Right cardiac atrium (tissue), 5 donors: ENCODE measurements at regions not wholly inside any gene's neighbourhood (a gene's known extent, or its start where the extent isn't known, plus 50 kb on each side); places are given as distances from the start of the nearest gene placed in this dataset.

ENCODE experiments used
- ATAC-seq, 2 donors: fragments of 200-7000 bp; cut with Tn5 transposase; one replicate each; pipeline versions ENCODE4 v1.8.0 to v1.9.1; 2020; ENCODE audit warnings: moderate library complexity in 2 of 2, mild to moderate bottlenecking in 1 of 2
- DNase-seq, 3 donors: peaks; one replicate each; pipeline ENCODE4 v3.0.0-alpha.2; 2020
- H3K27ac ChIP-seq: one replicate; pipeline ENCODE4 v1.5.1; 2013; ENCODE audit warnings: mild to moderate bottlenecking, low read length, control low read depth, moderate library complexity
- H3K27me3 ChIP-seq: one replicate; pipeline ENCODE4 v1.6.1; 2013; ENCODE audit not compliant: control insufficient read depth, insufficient read depth
- H3K4me1 ChIP-seq: one replicate; pipeline ENCODE4 v1.6.1; 2013; ENCODE audit warnings: low read length; ENCODE audit not compliant: control insufficient read depth, insufficient read depth
- H3K4me3 ChIP-seq: one replicate; pipeline ENCODE4 v1.5.1; 2013; ENCODE audit warnings: low read length, control low read depth
- H3K9me3 ChIP-seq: one replicate; pipeline ENCODE4 v1.6.1; 2013; ENCODE audit warnings: low read length; ENCODE audit not compliant: control insufficient read depth
- WGBS: extraction: QIAGEN DNeasy Blood & Tissue Kit; methylation state at CpG from one replicate; pipeline ENCODE4 v1.1.7; 2013; 5-methylcytosine and 5-hydroxymethylcytosine counted together
- intact Hi-C, 4 donors: fragments of 100-400 bp; cut with DNase I; formaldehyde crosslinking; loops; one replicate each; pipeline versions ENCODE4 v1.11.0 to v1.14.0; 2022 to 2023
- donor health status: healthy with polysubstance abuse.
- donor health status: DM: no; HTN: yes; CAD: no.
- donor health status: DM: no; HTN: no; CAD: no.
- donor health status: DM: no; HTN: yes; CAD: no; lungs with severe emphysema.
- donor health status: DM: yes; HTN: yes; CAD: no.

GRCh38 chr18:47758000-47758399 lies 172.5 kb downstream of the SMAD2 start:
- Histone ChIP-seq H3K27ac (no peak overlapping the region), H3K27me3 (no peaks in the 10 kb centered on the region), H3K4me3 (no peak overlapping the region), H3K9me3 (peaks cover 2% of the 10 kb centered on the region), H3K4me1 (no peaks in the 10 kb centered on the region)
- DNase-seq (no peak), ATAC-seq (no peak)
- 63% methylated on average over 2 of the region's 2 CpGs for WGBS
- intact Hi-C loops, result loop anchor here in 2 of 4 donors (10.0 kb wide), 1 partner anchor 663 kb away; no protein-coding TSS in a partner anchor

GRCh38 chr18:47756364-47757016 lies 174.0 kb downstream of the SMAD2 start:
- DNase-seq (peak; percentile 55 to 78 (median 75)), ATAC-seq (peak; percentile 66 to 68)
- Histone ChIP-seq H3K4me3 (no peak overlapping the region), H3K27ac (no peak overlapping the region), H3K27me3 (no peaks in the 10 kb centered on the region), H3K4me1 (no peaks in the 10 kb centered on the region), H3K9me3 (peaks cover 2% of the 10 kb centered on the region)
- intact Hi-C loops, result loop anchor here in 2 of 4 donors (10.0 kb wide), 1 partner anchor 662 kb away; no protein-coding TSS in a partner anchor
- 24% methylated on average over 9 of the region's 9 CpGs for WGBS

- no peaks in the 10 kb centered on the region for H3K4me1 ChIP-seq
- H3K27ac ChIP-seq, result no peak overlapping the region
- H3K27me3 ChIP-seq, result no peaks in the 10 kb centered on the region
- H3K4me3 ChIP-seq, result no peak overlapping the region
- DNase-seq, result no peak
- intact Hi-C loops, result loop anchor here in 2 of 4 donors (10.0 kb wide), 1 partner anchor 660 kb away; no protein-coding TSS in a partner anchor
- no peak for ATAC-seq
- WGBS, result 80% methylated on average over 4 of the region's 4 CpGs
- no peaks in the 10 kb centered on the region for H3K9me3 ChIP-seq
These were observed 175.4 kb downstream of the SMAD2 start for GRCh38 chr18:47755102-47755456.

- intact Hi-C loops, result loop anchor here in 3 of 4 donors (5.0 to 10.0 kb wide), 2 partner anchors 660 to 702 kb away; no protein-coding TSS in a partner anchor
- DNase-seq (peak in 1 of 3 donors; percentile 61), ATAC-seq (peak in 1 of 2 donors; percentile 20)
- Histone ChIP-seq H3K4me3 (no peak overlapping the region), H3K9me3 (no peaks in the 10 kb centered on the region), H3K4me1 (no peaks in the 10 kb centered on the region), H3K27ac (no peak overlapping the region), H3K27me3 (no peaks in the 10 kb centered on the region)
- 48% methylated on average over 29 of the region's 29 CpGs for WGBS
These were observed 176.0 kb downstream of the SMAD2 start for GRCh38 chr18:47754311-47755101.

- ATAC-seq, result no peak
- intact Hi-C loops, result loop anchor here in 3 of 4 donors (5.0 to 10.0 kb wide), 2 partner anchors 658 to 701 kb away; no protein-coding TSS in a partner anchor
- H3K4me1 ChIP-seq, result no peaks in the 10 kb centered on the region
These were observed 177.4 kb downstream of the SMAD2 start for GRCh38 chr18:47752796-47753645.

GRCh38 chr18:47750889-47751423 lies 179.5 kb downstream of the SMAD2 start:
- Histone ChIP-seq H3K27ac (no peak overlapping the region), H3K4me1 (no peaks in the 10 kb centered on the region), H3K9me3 (no peaks in the 10 kb centered on the region), H3K27me3 (no peaks in the 10 kb centered on the region), H3K4me3 (no peak overlapping the region)
- intact Hi-C loops, result loop anchor here in 3 of 4 donors (5.0 to 10.0 kb wide), 2 partner anchors 656 to 699 kb away; no protein-coding TSS in a partner anchor
- no peak for ATAC-seq
- WGBS, result 77% methylated on average over 8 of the region's 8 CpGs
- no peak for DNase-seq

More at GRCh38 chr18:47752796-47753645, 177.4 kb downstream of the SMAD2 start:
- no peak overlapping the region for H3K4me3 ChIP-seq
- no peak overlapping the region for H3K27ac ChIP-seq
- no peaks in the 10 kb centered on the region for H3K27me3 ChIP-seq
- no peak for DNase-seq
- no peaks in the 10 kb centered on the region for H3K9me3 ChIP-seq
- WGBS, result 93% methylated on average over 10 of the region's 10 CpGs

- Histone ChIP-seq H3K27me3 (no peaks in the 10 kb centered on the region), H3K4me3 (no peak overlapping the region), H3K27ac (no peak overlapping the region), H3K4me1 (no peaks in the 10 kb centered on the region), H3K9me3 (no peaks in the 10 kb centered on the region)
- ATAC-seq (no peak), DNase-seq (no peak)
- WGBS, result 91% methylated on average over 7 of the region's 7 CpGs
- intact Hi-C loops, result loop anchor here (5.0 to 10.0 kb wide), 2 partner anchors 532 to 645 kb away; no protein-coding TSS in a partner anchor
These were observed 180.9 kb downstream of the SMAD2 start for GRCh38 chr18:47749600-47749973.

- Histone ChIP-seq H3K27ac (no peak overlapping the region), H3K4me1 (no peaks in the 10 kb centered on the region), H3K9me3 (no peaks in the 10 kb centered on the region), H3K4me3 (peak overlapping the region; percentile 40), H3K27me3 (no peaks in the 10 kb centered on the region)
- peak; percentile 93 to 94 for ATAC-seq
- WGBS, result 8% methylated on average over 60 of the region's 60 CpGs
- intact Hi-C loops, result loop anchor here (5.0 to 10.0 kb wide), 2 partner anchors 532 to 644 kb away; no protein-coding TSS in a partner anchor
- DNase-seq, result peak; percentile 75 to 94 (median 92)
These were observed 181.4 kb downstream of the SMAD2 start for GRCh38 chr18:47748847-47749599.

GRCh38 chr18:47748093-47748796 lies 182.2 kb downstream of the SMAD2 start:
- intact Hi-C loops, result loop anchor here (5.0 to 10.0 kb wide), 2 partner anchors 531 to 643 kb away; no protein-coding TSS in a partner anchor
- no peak overlapping the region for H3K4me3 ChIP-seq
- H3K27ac ChIP-seq, result no peak overlapping the region

More at GRCh38 chr18:47748093-47748796, 182.2 kb downstream of the SMAD2 start:
- DNase-seq (peak in 1 of 3 donors; percentile 51), ATAC-seq (no peak)
- H3K27me3 ChIP-seq, result no peaks in the 10 kb centered on the region
- H3K4me1 ChIP-seq, result no peaks in the 10 kb centered on the region
- WGBS, result 69% methylated on average over 23 of the region's 23 CpGs
- H3K9me3 ChIP-seq, result no peaks in the 10 kb centered on the region
